ENCODE measurements at regions not wholly inside any gene's neighbourhood (a gene's known extent, or its start where the extent isn't known, plus 50 kb on each side); places are given as distances from the start of the nearest gene placed in this dataset.
A peak's percentile ranks its signal among the peaks of the same experiment; 100 is the strongest.
"Not testable (repeated sequence)": the region's sequence is repeated elsewhere in the genome, so short reads cannot be mapped to it uniquely, and the experiment has no call there.

DNA sequence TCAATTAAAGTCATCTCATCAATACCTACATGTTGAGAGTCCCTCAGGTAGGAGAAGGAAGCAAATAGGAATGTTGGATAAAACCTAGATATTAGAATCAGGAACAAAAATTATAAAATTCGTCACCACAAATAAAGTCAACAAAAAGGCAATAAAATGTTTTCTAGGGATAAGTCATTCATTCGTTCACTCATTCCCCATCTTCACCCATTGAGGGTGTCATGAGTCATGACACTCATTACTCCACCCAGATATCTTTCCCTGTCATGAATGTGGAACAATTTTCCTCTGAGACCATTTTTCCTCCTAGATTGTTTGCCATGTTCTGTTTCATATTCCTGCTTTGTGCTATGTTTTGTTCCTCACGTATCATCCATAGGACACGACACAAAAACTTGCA lies 50.9 kb upstream of the OLIG3 start:
- DNase-seq: no peak

DNA sequence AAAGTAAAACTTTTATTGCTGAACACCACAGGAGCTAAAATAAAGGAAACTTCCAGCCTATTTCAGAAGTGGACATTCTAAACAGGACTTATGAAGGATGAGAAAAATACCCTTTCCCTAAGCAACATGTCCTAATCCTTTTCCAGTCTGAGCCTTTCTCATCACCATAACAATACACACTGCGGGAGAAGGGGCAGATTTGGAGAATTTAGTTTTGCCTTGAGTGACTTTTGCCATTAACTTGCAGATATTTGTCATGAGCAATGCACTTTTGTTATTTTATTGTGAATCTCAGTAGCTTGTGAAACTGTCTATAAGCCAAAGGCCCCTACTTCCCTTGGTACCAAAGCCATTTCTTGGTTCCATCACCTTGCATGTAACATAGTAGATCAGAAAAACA lies 53.0 kb upstream of the OLIG3 start:
- no peak for DNase-seq

DNA sequence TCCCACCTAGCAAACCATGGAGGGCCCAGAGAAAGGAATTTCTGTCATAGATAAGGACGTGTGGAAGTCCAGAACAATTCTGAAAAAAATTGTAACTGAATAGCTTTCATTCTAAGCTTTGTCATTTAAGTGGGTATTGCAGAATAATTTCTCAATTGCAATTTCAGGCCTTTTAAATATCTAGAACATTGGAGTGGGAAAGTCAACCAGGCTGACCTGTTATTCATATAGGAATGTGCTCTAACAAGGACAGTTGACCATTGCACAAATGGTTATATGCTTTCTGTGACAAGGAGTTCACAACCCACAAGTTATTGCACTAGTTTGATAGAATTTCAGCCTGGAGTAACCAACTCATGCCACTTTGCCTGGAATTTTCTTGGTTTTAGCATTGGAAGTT lies 53.4 kb upstream of the OLIG3 start:
- no peak for DNase-seq

DNA sequence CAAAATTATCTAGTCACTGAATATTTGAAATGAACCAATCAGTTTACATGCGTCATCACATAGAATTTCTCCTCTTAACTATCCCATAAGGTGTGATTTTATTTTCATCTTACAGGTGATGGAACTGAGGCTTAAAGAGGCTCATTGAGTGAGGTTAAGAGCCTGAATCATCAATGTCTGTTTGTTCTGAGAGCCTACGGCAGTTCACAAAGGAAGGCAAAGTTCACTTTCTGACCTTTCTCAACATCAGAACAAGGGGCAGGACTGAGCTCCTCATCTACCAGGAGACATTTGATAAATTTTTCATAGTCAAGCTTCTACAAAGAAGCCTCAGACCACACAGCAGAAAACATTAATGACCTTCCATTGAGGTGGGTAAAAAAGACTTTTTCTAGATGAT lies 54.9 kb upstream of the OLIG3 start:
- DNase-seq: no peak

DNA sequence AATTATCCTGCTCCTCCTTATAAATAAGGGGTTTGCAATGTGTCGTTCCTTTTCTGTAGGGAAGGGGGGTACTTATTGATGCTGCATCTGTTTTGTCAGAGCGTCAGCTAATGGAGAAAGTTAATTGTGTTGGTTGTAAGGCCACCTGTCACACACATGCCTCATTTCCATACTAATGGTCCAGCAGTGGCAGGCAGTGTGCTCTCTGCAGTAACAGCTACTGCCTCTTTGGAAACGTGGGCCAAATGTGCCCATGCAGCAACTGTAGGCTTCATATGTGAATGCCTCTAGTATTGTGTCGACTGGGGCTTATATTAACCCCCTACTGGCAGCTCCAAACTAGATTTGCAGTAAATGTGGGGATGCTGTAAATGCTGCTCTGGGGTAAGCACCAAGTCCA lies 56.3 kb upstream of the OLIG3 start:
- no peak for DNase-seq

DNA sequence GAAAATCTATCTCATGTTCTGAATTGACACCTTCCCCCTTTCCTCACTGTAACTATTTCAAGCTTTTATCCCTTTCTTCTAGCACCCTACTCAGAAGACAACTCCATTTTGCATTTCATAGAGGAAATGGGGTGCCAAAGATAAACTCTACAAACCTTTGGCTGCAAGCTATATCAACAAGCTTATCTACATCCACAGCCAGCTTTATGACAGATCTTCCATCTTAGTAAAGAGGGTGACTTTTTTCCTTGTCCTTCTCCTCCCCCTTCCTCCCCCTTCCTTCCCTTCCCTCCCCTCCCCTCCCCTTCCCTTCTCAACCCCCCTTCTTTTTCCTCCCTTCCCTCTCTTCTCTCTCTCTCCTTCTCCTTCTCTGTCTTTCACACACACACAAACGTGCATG lies 58.0 kb upstream of the OLIG3 start:
- no peak for DNase-seq

DNA sequence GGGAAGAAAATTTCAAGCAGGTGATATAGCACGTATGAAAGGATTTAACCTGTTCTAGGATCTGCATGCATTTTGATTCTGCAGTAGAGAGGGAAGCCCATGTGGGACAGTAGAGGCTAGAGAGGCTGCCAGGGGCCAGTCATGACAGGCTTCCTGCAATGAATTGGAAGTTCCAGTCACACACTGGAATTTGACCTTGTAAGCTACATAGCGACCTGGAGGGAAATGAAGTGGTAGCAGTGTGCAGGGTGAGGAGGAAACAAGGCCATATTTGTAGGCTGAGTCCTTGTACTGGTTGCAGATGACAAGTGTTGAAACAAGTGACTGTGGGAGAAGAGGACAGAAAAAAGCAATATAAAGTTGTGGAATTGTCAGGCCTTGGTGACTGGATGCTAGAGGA lies 58.6 kb upstream of the OLIG3 start:
- DNase-seq: no peak

DNA sequence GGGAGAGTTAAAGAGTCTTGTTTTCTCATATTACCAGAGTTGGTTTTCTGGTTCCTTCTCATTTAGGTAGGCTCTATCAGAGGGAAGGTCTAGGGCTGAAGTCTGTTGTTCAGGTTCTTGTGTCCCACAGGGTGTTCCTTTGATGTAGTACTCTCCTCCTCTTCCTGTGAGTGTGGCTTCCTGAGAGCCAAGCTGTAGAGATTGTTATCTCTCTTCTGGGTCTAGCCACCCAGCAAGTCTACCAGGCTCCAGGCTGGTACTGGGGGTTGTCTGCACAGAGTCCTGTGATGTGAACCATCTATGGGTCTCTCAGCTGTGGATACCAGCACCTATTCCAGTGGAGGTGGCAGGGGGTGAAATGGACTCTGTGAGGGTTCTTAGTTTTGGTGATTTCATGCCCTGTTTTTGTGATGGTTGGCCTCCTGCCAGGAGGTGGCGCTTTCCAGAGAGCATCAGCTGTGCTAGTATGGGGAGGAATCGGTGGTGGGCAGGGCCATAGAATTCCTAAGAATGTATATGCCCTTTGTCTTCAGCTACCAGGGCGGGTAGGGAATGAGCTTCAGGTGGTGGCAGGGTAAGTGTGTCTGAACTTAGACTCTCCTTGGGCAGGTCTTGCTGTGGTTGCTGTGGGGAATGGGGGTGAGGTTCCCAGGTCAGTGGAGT lies 65.5 kb upstream of the OLIG3 start:
- peak; percentile 27 to 72 for DNase-seq

DNA sequence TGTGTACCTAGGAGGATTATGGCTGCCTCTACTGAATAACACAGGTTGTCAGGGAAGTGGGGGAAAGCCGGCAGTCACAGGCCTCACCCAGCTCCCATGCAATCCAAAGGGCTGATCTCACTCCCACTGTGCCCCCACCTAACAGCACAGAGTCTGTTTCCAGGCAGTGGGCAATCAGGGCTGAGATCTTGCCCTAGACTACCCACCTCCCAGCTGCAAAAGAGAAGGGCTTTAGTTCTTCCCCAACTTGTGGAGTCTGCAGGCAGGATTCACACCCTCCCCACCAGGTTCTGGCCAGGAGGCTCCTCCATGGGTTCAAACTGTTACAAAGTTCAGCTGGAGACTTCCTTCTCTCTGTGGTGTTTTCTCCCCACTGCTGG lies 66.0 kb upstream of the OLIG3 start:
- DNase-seq: no peak

DNA sequence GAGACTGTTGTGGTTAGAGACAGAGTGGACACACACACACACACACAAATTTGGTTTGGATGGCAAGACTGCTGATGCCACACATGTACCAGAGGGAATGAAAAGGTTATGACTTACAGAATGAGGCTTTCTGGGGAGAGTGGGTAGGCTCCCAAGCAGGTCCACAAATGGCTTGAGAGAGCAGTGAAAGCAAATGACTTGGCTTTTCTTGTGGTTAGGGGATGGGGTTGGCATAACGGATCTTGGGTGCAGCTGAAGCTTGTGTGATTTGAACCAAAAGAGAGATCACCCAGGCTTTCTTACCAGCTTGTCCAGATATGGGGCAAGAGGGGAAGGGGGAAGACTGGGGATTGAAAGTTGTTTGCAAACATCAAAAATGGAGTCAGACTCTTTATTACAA lies 73.9 kb upstream of the OLIG3 start:
- no peak for DNase-seq

DNA sequence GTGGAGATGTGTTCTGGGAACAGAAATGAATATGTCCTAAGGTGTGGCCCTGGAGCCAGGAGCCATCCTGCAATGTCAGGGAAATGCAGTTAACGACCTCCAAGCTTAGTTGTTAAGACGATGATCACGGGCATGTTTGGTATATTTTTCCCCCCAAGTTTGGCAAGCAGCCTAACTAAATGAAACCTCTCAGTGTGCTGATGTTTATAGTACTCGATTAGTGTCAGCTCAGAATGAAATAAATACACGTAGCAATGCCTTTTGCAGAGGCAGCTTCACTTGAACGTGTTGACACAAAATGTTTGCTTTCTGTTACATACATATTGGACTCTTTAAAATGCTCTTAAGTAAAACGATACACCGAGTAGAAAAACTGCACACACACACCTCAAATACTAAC lies 76.2 kb upstream of the OLIG3 start:
- no peak for DNase-seq

DNA sequence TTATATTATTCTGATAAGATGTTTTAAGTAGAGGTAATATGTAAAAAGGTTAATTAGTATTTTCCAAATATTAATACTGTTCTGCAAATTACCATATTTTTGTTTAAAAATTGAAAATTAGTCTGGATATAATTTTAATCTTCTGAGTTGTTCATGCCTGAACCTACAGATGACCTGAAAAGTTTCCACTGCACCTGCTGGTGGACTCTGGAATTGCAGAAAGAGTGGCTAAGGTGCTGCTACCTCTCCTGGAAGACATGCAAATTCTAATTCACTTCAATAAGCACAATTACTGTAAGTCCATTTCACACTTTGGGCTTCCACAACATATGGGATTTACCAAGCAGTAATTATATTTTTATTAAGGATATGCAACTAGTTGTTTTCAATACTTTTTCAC lies 77.7 kb upstream of the OLIG3 start:
- peak; percentile 42 to 70 for DNase-seq

DNA sequence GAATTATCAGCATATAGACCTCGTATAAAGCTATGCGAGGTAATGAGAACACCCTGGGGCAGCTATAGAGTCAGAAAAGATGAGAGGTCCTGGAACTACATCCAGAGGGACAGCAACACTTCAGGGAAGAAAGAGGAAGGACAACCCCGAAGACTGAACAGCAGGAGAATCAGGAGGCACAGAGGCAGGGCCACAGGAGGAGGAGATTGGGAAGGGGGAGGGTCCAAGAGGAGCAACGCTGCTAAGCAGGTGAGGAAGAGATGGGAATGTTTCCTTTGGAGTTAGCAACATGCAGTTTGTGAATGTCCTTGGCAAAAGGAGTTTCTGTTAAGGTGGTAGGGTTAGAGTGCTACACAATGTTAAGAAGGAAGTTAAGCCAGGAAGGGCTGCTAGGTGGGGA lies 79.5 kb upstream of the OLIG3 start:
- no peak for DNase-seq

DNA sequence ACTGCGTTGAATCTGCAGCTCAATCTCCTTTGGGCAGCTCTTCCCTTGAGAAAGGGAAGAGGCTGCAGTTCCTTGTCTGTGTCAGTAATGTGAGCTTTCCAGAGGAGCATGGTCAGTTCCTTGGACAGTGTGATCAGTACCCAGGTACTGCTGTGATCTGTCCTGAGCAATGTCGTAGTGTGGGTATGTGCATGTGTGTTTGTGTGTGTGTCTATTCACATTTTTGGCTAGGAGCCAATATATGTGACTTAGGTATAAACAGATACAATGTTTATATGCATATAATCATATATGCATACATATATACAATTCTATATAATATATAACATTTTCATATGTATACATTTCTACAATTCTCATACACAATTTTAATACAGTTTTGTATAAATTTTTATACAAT lies 85.4 kb upstream of the OLIG3 start:
- no peak for DNase-seq

DNA sequence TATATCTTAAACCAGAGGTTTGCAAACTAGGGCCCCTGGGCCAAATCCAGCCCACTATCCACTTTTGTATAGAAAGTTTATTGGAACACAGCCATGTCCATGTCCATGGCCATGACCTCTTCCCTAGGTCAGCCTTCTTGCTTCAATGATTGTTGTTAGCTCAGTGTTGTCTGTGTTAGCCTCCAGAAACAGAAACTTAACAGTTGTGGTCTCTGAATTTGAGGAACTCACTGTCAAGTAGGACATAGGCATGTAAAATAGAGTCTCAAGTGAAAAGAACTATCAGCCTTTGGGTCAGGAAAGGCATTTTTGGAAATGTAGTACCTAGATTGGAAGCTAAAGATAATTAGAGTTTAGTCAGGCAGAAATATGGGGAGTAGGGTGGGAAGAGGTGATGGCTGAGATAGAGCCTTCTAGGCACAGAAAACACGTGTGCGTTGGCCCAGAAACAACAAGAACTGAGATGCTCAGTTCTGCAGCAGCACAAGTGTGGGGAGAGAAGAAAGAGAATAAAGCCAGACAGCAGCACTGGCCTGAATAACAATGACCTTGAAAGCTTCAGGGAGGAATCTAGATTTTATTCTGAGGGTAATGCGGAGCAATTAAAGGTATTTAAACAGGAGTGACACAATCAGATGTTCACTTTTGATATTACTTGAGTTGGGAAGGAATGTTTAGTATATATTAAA lies 87.0 kb upstream of the OLIG3 start:
- DNase-seq: no peak

DNA sequence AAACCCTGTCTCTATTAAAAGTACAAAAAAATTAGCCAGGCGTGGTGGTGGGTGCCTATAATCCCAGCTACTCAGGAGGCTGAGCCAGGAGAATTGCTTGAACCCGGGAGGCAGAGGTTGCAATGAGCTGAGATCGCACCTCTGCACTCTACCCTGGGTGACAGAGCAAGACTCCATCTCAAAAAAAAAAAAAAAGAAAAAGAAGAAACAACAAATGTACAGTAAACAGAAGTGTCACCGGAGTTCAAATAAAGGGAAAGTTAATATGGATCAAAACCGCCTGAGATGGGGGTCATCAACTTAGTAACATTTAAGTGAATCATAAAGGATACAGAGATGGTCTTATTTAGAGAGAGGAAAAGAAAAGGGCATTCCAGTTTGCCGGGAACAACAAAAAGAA lies 89.3 kb upstream of the OLIG3 start:
- not testable (repeated sequence) for DNase-seq

DNA sequence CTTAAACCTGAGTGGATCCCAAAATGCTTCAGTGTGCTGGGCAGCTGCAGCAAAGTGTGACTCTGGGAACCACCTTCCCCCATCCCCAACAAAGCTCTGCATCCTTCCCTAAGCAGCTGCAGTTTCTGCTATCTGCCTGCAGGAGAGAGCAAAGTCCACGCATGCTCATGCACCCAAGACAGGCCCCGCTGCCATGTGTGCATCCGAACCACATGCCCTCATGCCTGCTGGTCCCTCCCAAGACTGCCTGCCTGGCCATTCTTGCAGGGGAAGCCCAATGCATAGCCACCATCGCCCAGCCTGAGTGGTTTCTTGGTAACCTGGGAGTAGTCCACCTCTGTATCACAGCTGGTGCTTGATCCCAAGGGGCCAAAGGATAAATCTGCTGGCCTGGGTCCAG lies 94.3 kb upstream of the OLIG3 start:
- DNase-seq: no peak

DNA sequence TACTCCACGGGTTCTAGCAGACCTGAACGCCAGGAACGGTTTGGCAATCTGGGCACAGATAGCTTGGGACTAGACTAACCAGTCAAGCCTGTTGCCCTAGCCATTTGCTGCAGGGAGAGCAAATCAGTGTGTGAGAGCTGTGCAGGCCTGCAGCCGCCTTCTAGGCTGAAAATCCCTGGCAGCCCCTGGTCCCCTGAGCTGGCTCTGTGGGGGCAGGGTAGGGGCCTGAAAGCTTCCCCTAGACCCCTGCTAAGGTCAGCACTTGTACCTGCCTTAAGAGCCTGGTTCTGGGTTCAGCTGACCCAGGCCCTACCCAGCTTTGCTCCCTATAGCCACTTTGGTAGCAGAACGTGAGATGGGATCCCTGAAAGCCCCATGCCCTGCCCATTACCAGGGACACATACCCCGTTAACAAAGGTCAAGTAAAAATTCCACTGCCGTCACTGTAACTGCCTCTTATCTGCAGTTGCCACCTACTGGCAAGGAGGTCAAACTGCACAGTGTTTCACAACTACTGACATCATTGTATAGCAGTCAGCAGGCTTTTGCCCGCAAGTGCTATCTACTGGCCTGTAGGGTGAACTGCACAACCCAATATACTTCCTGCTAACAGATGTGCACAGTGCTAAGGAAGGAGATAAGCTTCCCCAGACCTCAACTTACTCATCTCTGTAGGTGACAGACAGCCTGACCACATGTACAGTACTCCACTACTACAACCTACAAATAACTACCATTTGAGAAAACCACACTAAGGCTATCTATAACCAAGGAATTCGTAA lies 95.1 kb upstream of the OLIG3 start:
- peak; percentile 71 to 84 for DNase-seq

DNA sequence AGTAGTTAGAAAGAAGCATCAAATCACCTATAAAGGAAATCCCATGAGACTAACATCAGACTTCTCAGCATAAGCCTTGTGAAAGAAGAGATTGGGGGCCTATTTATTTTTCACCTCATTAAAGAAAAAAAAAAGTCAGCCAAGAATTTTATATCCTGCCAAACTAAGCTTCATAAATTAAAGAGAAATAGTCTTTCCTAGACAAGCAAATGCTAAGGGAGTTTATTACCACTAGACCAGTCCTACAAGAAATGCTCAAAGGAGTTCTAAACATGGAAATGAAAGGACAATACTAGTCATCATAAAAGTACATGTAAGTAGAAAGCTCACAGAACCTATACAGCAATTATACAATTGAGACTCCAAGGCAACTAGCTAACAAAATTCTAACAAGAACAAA lies 96.5 kb upstream of the OLIG3 start:
- DNase-seq: no peak

DNA sequence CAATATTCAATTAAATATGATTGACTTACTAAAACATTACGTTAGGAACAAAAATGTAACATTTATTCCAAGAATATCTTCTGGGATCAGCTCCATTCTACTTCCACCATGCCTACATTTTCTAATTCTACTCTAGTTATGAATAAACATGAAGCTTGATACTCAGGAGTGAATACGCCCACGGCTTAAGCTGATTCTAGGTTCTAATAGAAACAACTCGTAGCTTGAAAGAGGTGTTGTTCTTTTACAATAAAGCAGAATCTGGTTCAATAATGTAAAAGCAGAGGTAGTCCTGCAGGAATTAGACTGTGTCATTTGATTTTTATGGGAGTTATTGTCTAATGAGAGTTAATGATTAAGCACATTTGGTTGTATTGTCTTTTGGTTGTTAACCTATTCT lies 107.3 kb upstream of the OLIG3 start:
- no peak for DNase-seq

DNA sequence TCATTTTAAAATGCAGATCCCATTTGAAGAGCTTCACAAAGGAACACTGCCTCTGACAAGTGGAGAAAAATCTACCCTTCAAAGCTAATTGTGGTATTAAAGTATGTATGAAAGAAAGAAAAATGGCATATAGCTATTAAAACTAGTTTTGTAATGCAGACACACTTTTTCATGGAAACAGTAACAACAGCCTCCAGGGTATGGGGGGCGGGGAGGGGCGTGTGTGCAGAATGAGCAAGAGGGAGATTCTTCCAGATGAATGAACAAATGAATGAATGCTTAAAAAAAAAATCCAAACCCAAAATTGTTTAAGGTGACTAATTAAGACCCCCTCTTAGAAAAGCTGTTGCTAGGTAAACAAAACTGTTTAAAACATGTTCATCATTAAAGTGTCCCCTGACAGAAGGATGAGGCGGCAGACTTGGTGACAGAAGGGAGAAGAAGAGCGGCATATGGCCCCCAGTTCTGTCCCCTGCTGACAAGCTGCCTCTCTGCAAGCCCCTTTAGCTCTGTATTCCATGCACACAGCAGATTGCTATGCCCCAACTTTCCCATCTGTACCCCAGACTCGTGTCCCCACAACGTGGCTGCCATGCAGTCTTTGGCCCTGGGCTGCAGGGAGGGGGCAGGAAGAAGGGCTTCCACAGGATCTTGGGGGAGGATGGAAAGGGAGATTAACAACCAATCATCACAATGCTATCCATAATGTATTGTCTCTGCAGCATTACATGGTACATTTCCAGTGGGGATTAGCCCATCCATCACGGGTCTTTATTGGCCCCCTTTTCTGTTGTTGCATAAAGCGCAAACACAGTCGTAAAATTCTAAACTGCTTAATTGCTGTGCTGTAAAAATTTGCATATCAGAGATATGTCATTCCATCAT lies 108.4 kb upstream of the OLIG3 start:
- no peak for DNase-seq

DNA sequence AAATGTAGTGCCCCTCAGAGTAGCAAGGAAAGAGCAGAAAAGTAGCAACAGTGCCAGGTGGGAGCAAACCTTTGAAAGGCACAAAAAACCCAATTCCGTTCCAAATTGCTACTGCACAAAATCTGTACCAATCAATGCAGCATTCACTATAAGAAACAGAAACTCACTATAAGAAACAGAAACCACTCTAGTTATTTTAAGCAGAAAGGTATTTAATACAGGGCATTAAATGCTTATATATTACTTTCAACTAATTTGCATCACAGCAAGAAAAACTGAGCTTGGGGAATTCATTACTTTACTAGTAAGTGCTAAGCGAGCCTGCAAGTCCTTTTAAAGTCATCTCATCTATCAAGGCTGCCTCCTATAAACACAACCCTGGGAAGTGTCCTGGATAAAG lies 116.5 kb upstream of the OLIG3 start:
- DNase-seq: no peak

DNA sequence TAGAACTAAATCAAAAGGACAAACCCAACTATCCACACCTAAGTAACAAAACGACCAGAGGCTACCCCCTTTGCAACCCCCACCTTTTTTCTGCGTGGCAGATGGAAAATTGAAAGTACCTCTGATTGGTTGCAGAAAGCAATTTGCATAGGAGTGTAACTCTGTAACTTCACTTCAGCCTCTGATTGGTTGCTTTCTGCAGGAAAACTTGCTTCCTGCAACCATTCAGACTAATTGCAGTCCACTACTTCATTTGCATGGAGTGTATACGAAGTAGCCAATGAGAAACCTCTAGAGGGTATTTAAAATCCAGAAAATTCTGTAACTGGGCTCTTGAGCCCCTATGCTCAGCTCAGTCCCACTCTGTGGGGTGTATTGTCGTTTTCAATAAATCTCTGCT lies 129.1 kb upstream of the OLIG3 start:
- DNase-seq: no peak

Measured in CD4-positive, alpha-beta T cell treated with Interferon alpha-2 for 1 hour (primary cell).